ENCODE measurements at regions not wholly inside any gene's neighbourhood (a gene's known extent, or its start where the extent isn't known, plus 50 kb on each side); places are given as distances from the start of the nearest gene placed in this dataset.

- no peak for DNase-seq
These were observed 171.9 kb downstream of the FOXO1 start for GRCh38 chr13:40494513-40494912.

- DNase-seq: no peak
These were observed 171.4 kb downstream of the FOXO1 start for GRCh38 chr13:40494946-40495620.

- no peak for DNase-seq
These were observed 170.8 kb downstream of the FOXO1 start for GRCh38 chr13:40495621-40496001.

- no peak for DNase-seq
These were observed 170.2 kb downstream of the FOXO1 start for GRCh38 chr13:40496035-40496810.

DNA sequence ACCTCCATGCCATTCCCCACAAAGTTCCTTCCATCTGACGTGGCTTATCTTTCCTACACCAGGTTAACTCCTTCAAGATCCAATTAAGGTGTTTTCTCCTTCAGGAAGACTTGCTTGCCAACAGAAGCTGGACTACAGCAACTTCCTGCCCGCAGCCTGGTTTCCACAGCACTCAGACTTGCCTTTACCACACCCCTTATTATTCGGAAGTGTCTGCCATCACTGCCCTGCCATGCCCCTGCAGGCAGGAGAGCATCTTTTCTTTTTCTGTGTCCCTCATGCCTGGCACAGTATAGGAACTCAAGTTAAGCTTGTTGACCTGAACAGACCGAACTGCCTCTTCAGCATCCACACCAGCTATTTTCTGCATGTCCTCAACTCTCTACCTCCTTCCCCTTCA, 168.0 kb downstream of the FOXO1 start:
- no peak for DNase-seq

- no peak for DNase-seq
These were observed 164.2 kb downstream of the FOXO1 start for GRCh38 chr13:40502236-40502635.

GRCh38 chr13:40503011-40503410, 163.4 kb downstream of the FOXO1 start:
- DNase-seq: no peak

GRCh38 chr13:40503966-40504591, 162.4 kb downstream of the FOXO1 start:
- no peak for DNase-seq

DNA sequence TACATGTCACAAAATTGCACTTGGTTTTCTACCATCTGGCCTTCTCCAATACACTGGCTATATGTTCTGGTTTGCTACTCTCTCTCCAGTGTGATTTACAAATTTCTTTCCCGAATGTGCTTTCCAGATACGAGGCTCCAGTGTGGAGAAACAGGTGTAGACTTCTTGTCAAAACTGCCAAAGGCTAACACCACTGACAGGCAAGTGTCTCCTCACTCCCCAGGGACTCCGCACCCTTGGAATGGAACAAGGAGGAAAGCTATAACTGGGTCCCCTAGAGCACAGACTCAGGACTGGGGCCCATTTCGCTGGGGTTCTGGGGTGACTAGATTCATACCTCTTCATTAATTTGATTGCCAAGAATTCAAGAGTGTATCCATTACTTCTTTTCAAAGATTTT, 161.8 kb downstream of the FOXO1 start:
- DNase-seq: no peak

- DNase-seq: no peak
These were observed 161.2 kb downstream of the FOXO1 start for GRCh38 chr13:40505196-40505595.
